OCI-LY3 (cell line): ENCODE measurements at regions not wholly inside any gene's neighbourhood (a gene's known extent, or its start where the extent isn't known, plus 50 kb on each side); places are given as distances from the start of the nearest gene placed in this dataset.

Experiments used
- H2AFZ ChIP-seq: fragments of 200-600, 300-600 bp; shearing (Covaris generic); 2 replicates; pipeline ENCODE4 v1.6.0; 2014; ENCODE audit warnings: antibody characterized with exemption, low read depth, low read length
- H3K27ac ChIP-seq: fragments of 200-600, 300-600 bp; sonication (generic); 2 replicates; pipeline ENCODE4 v1.5.1; 2014; ENCODE audit warnings: mild to moderate bottlenecking, low read length, moderate library complexity, mixed read lengths
- H3K27me3 ChIP-seq: fragments of 200-600, 300-600 bp; sonication (generic); 2 replicates; pipeline ENCODE4 v1.6.1; 2014; ENCODE audit warnings: low read depth, low read length, mixed read lengths
- H3K36me3 ChIP-seq: fragments of 200-600, 300-600 bp; sonication (generic); replicated peaks from 2 replicates; pipeline ENCODE3; 2014; ENCODE audit warnings: low read depth, low read length, mixed read lengths
- H3K4me1 ChIP-seq: fragments of 300-600, 200-600 bp; sonication (generic); 2 replicates; pipeline ENCODE4 v1.6.1; 2014; ENCODE audit warnings: low read length, mixed read lengths
- H3K4me2 ChIP-seq: fragments of 200-600, 300-600 bp; sonication (generic); 2 replicates; pipeline ENCODE4 v1.6.1; 2014; ENCODE audit warnings: low read length, mixed read lengths
- H3K4me3 ChIP-seq: fragments of 300-600, 200-600 bp; sonication (generic); 2 replicates; pipeline ENCODE4 v1.5.1; 2014; ENCODE audit warnings: antibody characterized with exemption, mild to moderate bottlenecking, low read length, moderate library complexity
- H3K79me2 ChIP-seq: fragments of 300-600, 200-600 bp; shearing (Covaris generic); 2 replicates; pipeline ENCODE4 v1.6.1; 2014; ENCODE audit warnings: mild to moderate bottlenecking, low read length, mixed read lengths
- H3K9ac ChIP-seq: fragments of 300-600, 200-600 bp; shearing (Covaris generic); 2 replicates; pipeline ENCODE4 v1.6.0; 2014; ENCODE audit warnings: mild to moderate bottlenecking, low read length, moderate library complexity
- H3K9me3 ChIP-seq: fragments of 200-600, 300-600 bp; shearing (Covaris generic); 2 replicates; pipeline ENCODE4 v1.6.1; 2014; ENCODE audit warnings: low read length, mixed read lengths; ENCODE audit not compliant: insufficient read depth
- H4K20me1 ChIP-seq: fragments of 200-600, 300-600 bp; sonication (generic); 2 replicates; pipeline ENCODE4 v1.6.1; 2016; ENCODE audit warnings: low read length, mixed read lengths; ENCODE audit not compliant: insufficient read depth
- CTCF ChIP-seq: fragments of 200-600, 300-600 bp; sonication (generic); IDR thresholded peaks from 2 replicates; pipeline ENCODE4 v1.5.1; 2014; ENCODE audit warnings: antibody characterized with exemption, low read length, low read depth
- EZH2phosphoT487 ChIP-seq: fragments of 200-600 bp; shearing (Covaris generic); IDR thresholded peaks from 2 replicates; pipeline ENCODE4 v1.6.1; 2018; ENCODE audit warnings: antibody characterized with exemption, mixed run types, low read depth

DNA sequence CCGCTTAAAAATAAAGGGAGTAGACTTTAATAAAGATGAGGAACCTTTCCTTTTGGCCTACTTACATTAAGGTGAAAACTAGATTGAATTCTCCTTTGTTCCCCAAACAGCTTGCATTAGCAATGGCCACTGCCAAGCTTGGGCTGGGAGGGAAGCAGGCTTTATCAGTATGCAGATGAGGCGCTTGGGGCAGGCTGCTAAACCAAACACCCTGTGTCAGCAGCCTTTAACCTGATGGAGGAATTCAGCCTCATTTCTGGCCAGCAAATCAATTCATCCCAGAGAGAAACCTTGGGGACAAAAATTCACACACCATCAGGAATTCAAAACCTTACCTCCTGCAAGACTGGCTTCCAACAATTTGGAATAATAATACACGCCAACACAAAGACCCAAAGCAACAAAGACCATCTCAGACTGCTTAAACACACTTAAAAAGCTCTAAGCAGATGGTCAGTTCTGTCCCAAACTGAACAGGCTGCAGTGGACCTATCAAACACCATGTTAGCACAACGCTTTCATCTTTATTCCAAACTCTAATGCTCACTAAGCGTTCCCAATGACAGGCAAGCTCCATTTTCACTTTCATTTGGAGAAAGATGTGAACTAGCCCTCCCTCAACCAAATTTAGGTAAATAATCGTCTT, 255.1 kb upstream of the CMC1 start:
- Histone ChIP-seq H3K9me3 (no peaks in the 10 kb centered on the region; the same call in 1 of the 2 replicates), H3K9ac (no peak overlapping the region), H3K27me3 (no peaks in the 10 kb centered on the region), H3K4me2 (no peak overlapping the region), H3K27ac (no peak overlapping the region), H3K4me1 (no peaks in the 10 kb centered on the region), H3K4me3 (no peak overlapping the region), H3K36me3 (no peaks in the 10 kb centered on the region), H3K79me2 (no peaks in the 10 kb centered on the region), H4K20me1 (no peaks in the 10 kb centered on the region), H2AFZ (no peak overlapping the region)
- TF ChIP-seq CTCF (no peak), EZH2phosphoT487 (no peak)

GRCh38 chr3:27990324-27990723, 251.1 kb upstream of the CMC1 start:
- TF ChIP-seq EZH2phosphoT487 (no peak), CTCF (no peak)
- Histone ChIP-seq H2AFZ (no peak overlapping the region), H3K27me3 (no peaks in the 10 kb centered on the region), H3K79me2 (no peaks in the 10 kb centered on the region), H3K9ac (no peak overlapping the region), H4K20me1 (no peaks in the 10 kb centered on the region), H3K9me3 (no peaks in the 10 kb centered on the region; the same call in 1 of the 2 replicates), H3K4me2 (no peak overlapping the region), H3K4me3 (no peak overlapping the region), H3K4me1 (no peaks in the 10 kb centered on the region), H3K36me3 (no peaks in the 10 kb centered on the region), H3K27ac (no peak overlapping the region)

DNA sequence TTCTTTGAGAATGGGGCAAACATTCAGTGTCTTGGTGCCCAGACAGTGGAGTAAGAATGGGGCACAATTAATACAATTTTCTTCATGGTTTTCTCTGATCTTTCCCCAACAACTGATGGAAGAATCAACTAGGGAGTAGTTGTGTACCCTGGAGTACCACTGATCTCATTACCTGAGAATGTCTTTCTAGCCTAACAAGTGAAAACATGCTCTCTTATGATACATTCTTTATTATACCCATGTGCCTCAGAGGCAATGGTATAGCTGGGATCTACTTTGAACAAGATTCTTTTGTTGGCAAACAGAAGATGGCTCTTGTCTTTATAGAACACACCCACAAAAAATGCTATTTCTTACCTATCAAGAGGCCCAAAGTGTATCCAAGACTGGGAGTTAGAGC, 250.6 kb upstream of the CMC1 start:
- H2AFZ ChIP-seq: no peak overlapping the region
- H3K9ac ChIP-seq: no peak overlapping the region
- no peak overlapping the region for H3K4me2 ChIP-seq
- H3K9me3 ChIP-seq: no peaks in the 10 kb centered on the region; the same call in 1 of the 2 replicates
- H3K79me2 ChIP-seq: no peaks in the 10 kb centered on the region
- no peaks in the 10 kb centered on the region for H3K36me3 ChIP-seq
- no peaks in the 10 kb centered on the region for H3K4me1 ChIP-seq
- TF ChIP-seq EZH2phosphoT487 (no peak), CTCF (no peak)
- H3K4me3 ChIP-seq: no peak overlapping the region
- H3K27me3 ChIP-seq: no peaks in the 10 kb centered on the region
- no peak overlapping the region for H3K27ac ChIP-seq
- no peaks in the 10 kb centered on the region for H4K20me1 ChIP-seq

DNA sequence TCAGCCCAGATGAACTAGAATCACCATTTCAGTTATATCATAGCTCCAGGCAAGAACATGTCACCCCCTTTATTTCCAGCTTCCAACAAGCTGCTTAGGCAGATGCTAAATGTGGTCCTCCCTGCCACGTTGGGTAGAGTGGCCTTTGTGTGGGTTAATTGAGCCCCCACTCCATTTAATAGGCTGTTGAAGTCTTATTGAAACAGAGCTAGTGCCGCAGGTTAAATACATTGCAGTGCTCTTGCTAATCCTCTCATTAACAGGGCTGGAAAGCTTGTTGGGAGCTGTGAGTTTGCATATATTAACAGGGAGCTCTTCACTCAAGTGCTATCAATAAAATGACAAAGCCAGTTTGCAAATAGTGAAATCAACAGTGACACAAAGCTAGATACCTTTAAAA, 248.4 kb upstream of the CMC1 start:
- Histone ChIP-seq H3K27me3 (no peaks in the 10 kb centered on the region), H3K4me3 (no peak overlapping the region), H3K36me3 (no peaks in the 10 kb centered on the region), H3K79me2 (no peaks in the 10 kb centered on the region), H3K4me2 (no peak overlapping the region), H3K27ac (no peak overlapping the region), H3K4me1 (no peaks in the 10 kb centered on the region), H3K9ac (no peak overlapping the region), H3K9me3 (no peaks in the 10 kb centered on the region), H4K20me1 (no peaks in the 10 kb centered on the region), H2AFZ (no peak overlapping the region)
- no peak for TF ChIP-seq CTCF
- TF ChIP-seq EZH2phosphoT487: no peak
